H1 (cell line): ENCODE measurements at regions not wholly inside any gene's neighbourhood (a gene's known extent, or its start where the extent isn't known, plus 50 kb on each side); places are given as distances from the start of the nearest gene placed in this dataset.

Experiments used
- EZH2 ChIP-seq: fragments of 200-600 bp; sonication (generic); IDR thresholded peaks from 2 replicates; pipeline ENCODE4 v1.7.1; 2012; ENCODE audit warnings: low read depth, mild to moderate bottlenecking, moderate library complexity, low read length, inconsistent platforms; ENCODE audit not compliant: severe bottlenecking
- SIN3A ChIP-seq, 2 experiments: IDR thresholded peaks in 1 of 2; conservative IDR thresholded peaks in 1 of 2; 2 replicates each; pipeline ENCODE4 v1.6.1; 2011 to 2012; ENCODE audit warnings: low read length in 2 of 2, improper control_type of control experiment in 1 of 2, low read depth in 1 of 2, mild to moderate bottlenecking in 1 of 2

DNA sequence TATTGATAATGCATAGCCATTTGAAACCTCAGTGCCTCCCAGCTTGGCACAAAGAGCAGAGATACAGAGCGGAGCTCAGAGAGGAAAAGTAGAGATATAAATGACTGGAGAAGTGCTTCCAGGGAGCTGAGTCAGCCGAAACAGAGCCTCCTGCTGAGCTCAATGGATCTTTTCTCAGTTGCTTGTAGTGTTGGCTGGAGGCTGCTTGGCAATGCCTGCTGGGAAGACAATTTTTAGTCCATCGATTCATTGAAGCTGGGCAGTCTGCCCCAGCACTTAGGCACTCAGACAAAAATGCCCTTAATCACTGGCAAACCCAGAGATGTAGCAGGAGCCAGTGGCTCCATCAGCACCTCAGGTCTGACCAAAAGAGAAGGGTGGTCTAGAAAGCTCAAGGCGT is 81.3 kb upstream of the SETBP1 start (continued):
- TF ChIP-seq SIN3A (conservative IDR thresholded peaks at IDR 0.05 in 1 of 2, IDR thresholded peaks at IDR 0.05 in 1 of 2; ENCODE audit: low read depth in 1 of 2, low read length in 2 of 2) (no peak), EZH2 (no peak)
